Neutrophil (primary cell): ENCODE measurements at regions not wholly inside any gene's neighbourhood (a gene's known extent, or its start where the extent isn't known, plus 50 kb on each side); places are given as distances from the start of the nearest gene placed in this dataset.

Experiments used
- H3K27ac ChIP-seq: fragments of 200-600 bp; sonication (generic); 2 replicates; pipeline ENCODE4 v1.5.1; 2016; ENCODE audit warnings: mild to moderate bottlenecking, moderate library complexity
- H3K27me3 ChIP-seq: fragments of 200-600 bp; sonication (generic); 2 replicates; pipeline ENCODE4 v1.6.0; 2016; ENCODE audit warnings: mild to moderate bottlenecking
- H3K36me3 ChIP-seq: fragments of 200-600 bp; sonication (generic); 2 replicates; pipeline ENCODE4 v1.5.1; 2017
- H3K4me1 ChIP-seq, 2 experiments: fragments of 200-600 bp in 1 of 2; sonication (generic) in 1 of 2; 1 replicate in 1 of 2; 2 replicates in 1 of 2; pipeline versions ENCODE4 v1.5.1 to v1.6.1; 2013 to 2016; ENCODE audit warnings: low read depth in 1 of 2, low read length in 1 of 2, mild to moderate bottlenecking in 1 of 2, moderate library complexity in 1 of 2; ENCODE audit not compliant: control insufficient read depth in 1 of 2, insufficient read depth in 1 of 2
- H3K4me3 ChIP-seq, 2 experiments: fragments of 200-600 bp in 1 of 2; sonication (generic) in 1 of 2; 1 replicate in 1 of 2; 2 replicates in 1 of 2; pipeline ENCODE4 v1.5.1; 2013 to 2016; ENCODE audit warnings: low read depth in 1 of 2, low read length in 1 of 2, mild to moderate bottlenecking in 1 of 2, moderate library complexity in 1 of 2
- H3K9me3 ChIP-seq: fragments of 200-600 bp; sonication (generic); 2 replicates; pipeline ENCODE4 v1.5.1; 2016
- TF ChIP-seq, protein P1 (sequence below): fragments of 200-600 bp; sonication (generic); IDR thresholded peaks from 2 replicates; pipeline ENCODE4 v1.5.1; 2016; ENCODE audit warnings: antibody characterized with exemption

GRCh38 chr14:98955036-98955740 is 316.8 kb downstream of the BCL11B start:
- no peaks in the 10 kb centered on the region for H3K9me3 ChIP-seq
- H3K4me1 ChIP-seq = peaks cover 0 to 16% of the 10 kb centered on the region in 2 experiments
- TF ChIP-seq, protein P1, sequence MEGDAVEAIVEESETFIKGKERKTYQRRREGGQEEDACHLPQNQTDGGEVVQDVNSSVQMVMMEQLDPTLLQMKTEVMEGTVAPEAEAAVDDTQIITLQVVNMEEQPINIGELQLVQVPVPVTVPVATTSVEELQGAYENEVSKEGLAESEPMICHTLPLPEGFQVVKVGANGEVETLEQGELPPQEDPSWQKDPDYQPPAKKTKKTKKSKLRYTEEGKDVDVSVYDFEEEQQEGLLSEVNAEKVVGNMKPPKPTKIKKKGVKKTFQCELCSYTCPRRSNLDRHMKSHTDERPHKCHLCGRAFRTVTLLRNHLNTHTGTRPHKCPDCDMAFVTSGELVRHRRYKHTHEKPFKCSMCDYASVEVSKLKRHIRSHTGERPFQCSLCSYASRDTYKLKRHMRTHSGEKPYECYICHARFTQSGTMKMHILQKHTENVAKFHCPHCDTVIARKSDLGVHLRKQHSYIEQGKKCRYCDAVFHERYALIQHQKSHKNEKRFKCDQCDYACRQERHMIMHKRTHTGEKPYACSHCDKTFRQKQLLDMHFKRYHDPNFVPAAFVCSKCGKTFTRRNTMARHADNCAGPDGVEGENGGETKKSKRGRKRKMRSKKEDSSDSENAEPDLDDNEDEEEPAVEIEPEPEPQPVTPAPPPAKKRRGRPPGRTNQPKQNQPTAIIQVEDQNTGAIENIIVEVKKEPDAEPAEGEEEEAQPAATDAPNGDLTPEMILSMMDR = no peak
- no peaks in the 10 kb centered on the region for H3K27me3 ChIP-seq
- no peaks in the 10 kb centered on the region for H3K36me3 ChIP-seq
- H3K4me3 ChIP-seq = no peak overlapping the region
- H3K27ac ChIP-seq = no peak overlapping the region

GRCh38 chr14:98955741-98956070 is 316.3 kb downstream of the BCL11B start:
- Histone ChIP-seq H3K36me3 (no peaks in the 10 kb centered on the region), H3K27me3 (no peaks in the 10 kb centered on the region), H3K4me3 (no peak overlapping the region), H3K4me1 (peaks cover 0 to 16% of the 10 kb centered on the region in 2 experiments), H3K9me3 (no peaks in the 10 kb centered on the region), H3K27ac (no peak overlapping the region)
- TF ChIP-seq, protein P1 = no peak

DNA sequence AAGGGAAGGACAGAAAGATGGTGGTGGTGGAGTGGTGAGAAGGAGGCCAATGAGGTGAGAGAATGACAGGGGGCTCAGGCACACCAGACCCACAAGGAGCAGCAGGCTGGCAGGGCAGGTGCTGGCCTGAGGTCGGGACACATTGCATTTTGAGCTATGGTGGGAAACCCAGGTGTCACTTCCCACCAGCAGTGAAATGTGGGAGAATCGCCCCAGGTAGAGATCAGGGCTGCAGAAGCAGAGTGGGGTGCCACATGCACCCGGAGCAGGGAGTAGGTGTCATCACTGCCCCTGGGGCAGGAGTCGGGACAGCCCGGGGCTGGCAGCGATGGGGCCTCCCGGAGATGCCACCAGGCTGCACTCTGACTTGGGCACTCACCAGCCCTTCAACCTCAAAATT is 315.8 kb downstream of the BCL11B start:
- no peaks in the 10 kb centered on the region for H3K27me3 ChIP-seq
- H3K36me3 ChIP-seq = no peaks in the 10 kb centered on the region
- no peaks in the 10 kb centered on the region for H3K9me3 ChIP-seq
- peaks cover 0 to 16% of the 10 kb centered on the region in 2 experiments for H3K4me1 ChIP-seq
- no peak overlapping the region for H3K4me3 ChIP-seq
- TF ChIP-seq, protein P1 = no peak
- H3K27ac ChIP-seq = no peak overlapping the region

- no peaks in the 10 kb centered on the region for H3K36me3 ChIP-seq
- TF ChIP-seq, protein P1 = no peak
- H3K4me3 ChIP-seq = no peak overlapping the region
- H3K27me3 ChIP-seq = no peaks in the 10 kb centered on the region
- peaks cover 0 to 16% of the 10 kb centered on the region in 2 experiments for H3K4me1 ChIP-seq
- no peaks in the 10 kb centered on the region for H3K9me3 ChIP-seq
- no peak overlapping the region for H3K27ac ChIP-seq
Measured at GRCh38 chr14:98956661-98957060, 315.3 kb downstream of the BCL11B start.

DNA sequence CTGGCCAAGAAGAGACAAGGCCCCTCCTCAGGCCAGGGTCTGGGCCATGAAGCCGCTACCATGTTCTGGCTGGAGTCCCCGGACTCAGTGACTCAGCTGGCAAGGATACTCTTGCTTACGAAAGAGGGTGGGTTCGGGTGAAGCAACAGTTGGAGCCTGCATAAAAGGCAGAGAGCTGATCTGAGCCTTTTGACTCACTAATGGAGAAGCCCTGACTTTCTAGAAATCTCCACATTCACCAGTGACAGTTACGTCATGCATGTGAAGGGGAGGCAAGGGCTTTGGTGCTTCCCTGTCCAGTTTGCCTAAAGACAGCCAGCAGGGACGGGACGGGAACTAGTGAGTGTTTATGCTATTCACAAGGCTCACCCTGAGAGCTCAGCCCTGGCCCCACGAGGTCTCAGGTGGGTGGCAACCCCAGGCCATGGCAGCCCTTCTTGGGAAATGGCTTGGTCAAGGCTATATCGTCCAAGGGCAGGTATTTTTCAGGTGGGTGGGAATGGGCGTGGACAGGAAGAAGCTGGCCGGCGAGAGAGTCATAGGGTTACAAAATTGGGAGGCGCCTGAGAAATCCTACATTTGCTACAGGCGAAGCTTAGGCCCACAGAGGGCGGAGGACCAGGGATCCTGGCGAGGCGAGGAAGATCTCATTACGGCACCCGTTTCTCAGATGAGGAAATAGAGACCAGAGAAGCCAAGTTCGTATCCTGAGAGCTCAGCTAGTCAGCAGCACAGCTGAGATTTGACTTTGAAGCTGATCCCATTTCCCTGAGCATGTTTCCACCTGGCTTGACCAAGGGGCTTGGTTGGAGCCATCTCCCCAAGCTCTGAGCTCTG is 314.6 kb downstream of the BCL11B start:
- no peaks in the 10 kb centered on the region for H3K27me3 ChIP-seq
- H3K4me3 ChIP-seq = no peak overlapping the region

More for the DNA sequence above, 314.6 kb downstream of the BCL11B start:
- H3K27ac ChIP-seq = no peak overlapping the region
- no peaks in the 10 kb centered on the region for H3K9me3 ChIP-seq
- H3K4me1 ChIP-seq = peaks cover 0 to 16% of the 10 kb centered on the region in 2 experiments
- TF ChIP-seq, protein P1 = no peak
- H3K36me3 ChIP-seq = no peaks in the 10 kb centered on the region
